Ovary (tissue), 3 donors: ENCODE measurements at regions not wholly inside any gene's neighbourhood (a gene's known extent, or its start where the extent isn't known, plus 50 kb on each side); places are given as distances from the start of the nearest gene placed in this dataset.

Source experiments
- CTCF ChIP-seq, 3 donors: fragments of 450-650 bp in 2 of 3; fragments of 200-600 bp in 1 of 3; IDR thresholded peaks; one replicate each; pipeline versions ENCODE4 v1.5.1 to v1.8.0; 2016 to 2022; ENCODE audit warnings: antibody characterized with exemption in 3 of 3, mild to moderate bottlenecking in 1 of 3
- EP300 ChIP-seq: sonication (generic); formaldehyde crosslinking; IDR thresholded peaks from one replicate; pipeline ENCODE4 v1.6.1; 2017; ENCODE audit warnings: antibody characterized with exemption
- POLR2A ChIP-seq: fragments of 450-650 bp; IDR thresholded peaks from one replicate; pipeline ENCODE4 v1.6.1; 2017; ENCODE audit warnings: antibody characterized with exemption, mild to moderate bottlenecking, moderate library complexity
- donor health status: DM: no; HTN: no; CAD: no.

GRCh38 chr20:57842720-57843119 lies 132.9 kb upstream of the PMEPA1 start:
- TF ChIP-seq CTCF (IDR thresholded peaks at IDR 0.05) (no peak), POLR2A (no peak), EP300 (no peak)
